H7 (cell line): ENCODE measurements at regions not wholly inside any gene's neighbourhood (a gene's known extent, or its start where the extent isn't known, plus 50 kb on each side); places are given as distances from the start of the nearest gene placed in this dataset.

Source experiments
- DNase-seq: peaks from one replicate; pipeline ENCODE4 v3.0.0; 2012
- H3K27me3 ChIP-seq: 2 replicates; pipeline ENCODE4 v1.6.0; 2011; ENCODE audit warnings: mild to moderate bottlenecking, low read length; ENCODE audit not compliant: control insufficient read depth, insufficient read depth
- H3K36me3 ChIP-seq: replicated peaks from 2 replicates; pipeline ENCODE4 v1.5.1; 2011; ENCODE audit warnings: low read length; ENCODE audit not compliant: control insufficient read depth, insufficient read depth
- H3K4me3 ChIP-seq: 2 replicates; pipeline ENCODE4 v1.5.1; 2011; ENCODE audit warnings: low read depth, mild to moderate bottlenecking, control low read depth, low read length, moderate library complexity; ENCODE audit not compliant: insufficient read depth

DNA sequence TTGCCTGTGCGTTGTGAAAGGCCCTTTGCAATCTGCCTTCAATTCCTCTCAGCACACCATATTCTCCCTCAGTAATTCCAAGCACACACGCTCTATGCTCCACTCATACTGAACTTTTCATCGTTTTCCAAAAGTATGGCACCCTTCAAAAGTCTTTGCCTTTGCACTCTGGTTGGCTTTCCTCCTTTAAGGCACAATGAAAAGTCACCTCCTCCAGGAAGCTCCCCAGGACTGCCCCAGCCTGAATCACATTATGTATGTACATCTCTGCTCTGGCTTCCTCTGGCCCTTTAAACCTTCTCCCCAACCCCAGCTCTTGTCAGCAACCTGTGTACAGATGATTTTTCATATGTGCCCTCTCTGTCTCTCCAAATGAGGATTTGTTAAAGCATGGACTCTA, 250.7 kb downstream of the MAF start:
- no peaks in the 10 kb centered on the region for H3K27me3 ChIP-seq
- H3K4me3 ChIP-seq = no peak overlapping the region
- DNase-seq = no peak
- no peaks in the 10 kb centered on the region for H3K36me3 ChIP-seq

- DNase-seq = no peak
- H3K27me3 ChIP-seq = no peaks in the 10 kb centered on the region
- no peaks in the 10 kb centered on the region for H3K36me3 ChIP-seq
- H3K4me3 ChIP-seq = no peak overlapping the region
These were observed 251.8 kb downstream of the MAF start for GRCh38 chr16:79348521-79349306.

DNA sequence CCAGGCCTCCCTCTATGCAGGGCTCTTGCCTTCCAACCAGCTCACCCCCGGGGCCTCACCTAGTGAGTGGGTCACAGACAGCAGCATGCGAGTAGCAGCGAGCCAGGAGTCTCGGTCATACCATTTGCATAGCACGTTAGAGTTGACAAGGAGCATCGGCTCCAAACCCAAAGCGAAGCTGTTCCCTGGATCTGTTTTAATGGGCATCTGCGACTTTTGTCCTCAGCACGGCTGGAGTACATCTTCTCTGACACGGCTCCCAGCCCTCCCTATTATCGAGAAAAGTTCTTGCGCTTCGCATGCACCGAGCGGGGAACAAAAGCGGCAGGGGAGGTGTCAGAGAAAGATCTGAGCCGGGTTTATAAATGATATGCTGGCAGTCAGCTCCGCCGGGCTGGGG, 253.3 kb downstream of the MAF start:
- peak; percentile 21 for DNase-seq
- Histone ChIP-seq H3K27me3 (no peaks in the 10 kb centered on the region), H3K36me3 (no peaks in the 10 kb centered on the region), H3K4me3 (no peak overlapping the region)

GRCh38 chr16:79339863-79340262, 260.7 kb downstream of the MAF start:
- DNase-seq = no peak
- H3K4me3 ChIP-seq = no peak overlapping the region
- H3K36me3 ChIP-seq = no peaks in the 10 kb centered on the region
- H3K27me3 ChIP-seq = no peaks in the 10 kb centered on the region

DNA sequence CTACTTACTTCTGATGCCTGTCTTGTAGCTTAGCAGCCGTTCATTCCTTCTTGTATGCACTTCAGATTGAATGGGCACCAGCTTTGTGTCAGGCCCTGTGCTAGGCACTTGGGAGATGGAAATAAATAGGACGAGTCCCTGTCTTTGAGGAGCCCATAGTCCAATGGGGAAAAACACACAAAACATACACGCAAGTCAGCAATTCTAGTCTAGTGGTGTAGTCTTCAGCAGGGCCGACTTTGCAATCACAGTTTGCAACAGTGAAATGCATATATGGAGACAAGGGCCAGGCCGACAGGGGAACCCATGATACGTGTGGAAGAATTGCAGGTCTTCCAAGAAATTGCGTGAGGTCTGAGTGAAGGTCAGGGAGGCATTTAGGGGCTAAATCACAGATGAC, 262.6 kb downstream of the MAF start:
- Histone ChIP-seq H3K27me3 (no peaks in the 10 kb centered on the region), H3K36me3 (no peaks in the 10 kb centered on the region), H3K4me3 (no peak overlapping the region)
- DNase-seq = no peak

GRCh38 chr16:79336437-79337229, 263.9 kb downstream of the MAF start:
- no peak for DNase-seq
- Histone ChIP-seq H3K4me3 (no peak overlapping the region), H3K36me3 (no peaks in the 10 kb centered on the region), H3K27me3 (no peaks in the 10 kb centered on the region)

GRCh38 chr16:79334127-79334526, 266.4 kb downstream of the MAF start:
- Histone ChIP-seq H3K4me3 (no peak overlapping the region), H3K36me3 (no peaks in the 10 kb centered on the region), H3K27me3 (no peaks in the 10 kb centered on the region)
- DNase-seq = peak; percentile 74

DNA sequence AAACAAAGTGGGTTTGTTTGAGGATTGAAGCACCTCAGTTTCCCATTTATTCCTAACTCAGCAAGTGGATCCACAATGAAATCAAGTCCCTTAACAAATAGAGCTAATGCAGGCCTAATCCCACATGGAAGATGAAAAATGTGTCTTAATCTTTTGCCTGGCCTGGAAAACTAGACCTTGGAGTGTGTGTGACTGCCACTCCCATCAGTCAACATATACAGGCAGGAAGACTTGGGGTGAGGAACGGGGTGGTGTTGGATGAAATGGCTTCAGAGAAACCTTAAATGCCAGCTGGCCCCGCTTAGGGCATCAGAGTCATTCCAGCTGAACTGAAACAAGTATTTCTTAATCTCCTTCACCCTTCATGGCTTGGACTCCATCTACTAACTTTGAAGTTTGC, 269.5 kb downstream of the MAF start:
- no peaks in the 10 kb centered on the region for H3K27me3 ChIP-seq
- H3K36me3 ChIP-seq = no peaks in the 10 kb centered on the region
- no peak for DNase-seq
- no peak overlapping the region for H3K4me3 ChIP-seq

DNA sequence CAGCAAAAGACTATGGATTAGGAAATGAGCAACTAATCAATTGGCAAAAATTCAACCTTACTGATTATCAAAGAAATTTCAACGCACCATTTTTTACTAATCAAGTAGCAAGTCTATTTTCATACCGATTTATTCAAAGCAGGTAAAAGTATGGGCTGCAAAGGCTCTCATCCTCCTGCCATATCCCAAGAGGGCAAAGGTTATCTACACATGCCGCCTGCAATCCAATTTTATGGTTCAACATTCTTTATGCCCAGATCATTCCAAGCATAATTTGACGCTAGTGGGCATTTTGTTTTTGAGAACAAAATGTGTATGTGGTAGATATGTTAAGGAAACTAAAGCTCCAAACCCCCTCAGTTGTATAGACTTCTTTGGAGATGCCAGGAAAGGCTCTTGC, 270.6 kb downstream of the MAF start:
- no peak overlapping the region for H3K4me3 ChIP-seq
- no peaks in the 10 kb centered on the region for H3K27me3 ChIP-seq
- H3K36me3 ChIP-seq = no peaks in the 10 kb centered on the region
- no peak for DNase-seq

DNA sequence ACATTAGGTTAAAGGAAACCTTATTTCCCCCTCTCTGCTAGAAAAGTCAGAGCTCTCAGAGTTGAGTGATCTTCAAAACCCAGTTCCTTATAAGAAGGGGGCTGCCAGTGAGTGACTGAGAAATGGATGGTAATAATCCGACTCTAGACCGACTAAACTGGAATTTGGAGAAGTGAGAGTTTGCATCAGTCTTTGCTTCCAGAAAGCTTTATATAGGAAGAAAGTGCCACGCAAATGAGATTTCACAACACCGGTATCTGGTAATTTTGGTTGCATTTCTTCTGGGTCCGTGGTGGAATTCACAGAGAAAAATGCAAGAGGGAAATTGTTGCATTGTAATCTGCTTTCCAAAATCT, 271.4 kb downstream of the MAF start:
- Histone ChIP-seq H3K27me3 (no peaks in the 10 kb centered on the region), H3K36me3 (no peaks in the 10 kb centered on the region), H3K4me3 (no peak overlapping the region)
- DNase-seq = no peak

GRCh38 chr16:79328402-79329165, 272.0 kb downstream of the MAF start:
- H3K27me3 ChIP-seq = no peaks in the 10 kb centered on the region
- peak; percentile 68 for DNase-seq
- no peak overlapping the region for H3K4me3 ChIP-seq
- no peaks in the 10 kb centered on the region for H3K36me3 ChIP-seq

GRCh38 chr16:79327836-79328235, 272.7 kb downstream of the MAF start:
- DNase-seq = no peak
- H3K36me3 ChIP-seq = no peaks in the 10 kb centered on the region
- no peaks in the 10 kb centered on the region for H3K27me3 ChIP-seq
- H3K4me3 ChIP-seq = no peak overlapping the region

DNA sequence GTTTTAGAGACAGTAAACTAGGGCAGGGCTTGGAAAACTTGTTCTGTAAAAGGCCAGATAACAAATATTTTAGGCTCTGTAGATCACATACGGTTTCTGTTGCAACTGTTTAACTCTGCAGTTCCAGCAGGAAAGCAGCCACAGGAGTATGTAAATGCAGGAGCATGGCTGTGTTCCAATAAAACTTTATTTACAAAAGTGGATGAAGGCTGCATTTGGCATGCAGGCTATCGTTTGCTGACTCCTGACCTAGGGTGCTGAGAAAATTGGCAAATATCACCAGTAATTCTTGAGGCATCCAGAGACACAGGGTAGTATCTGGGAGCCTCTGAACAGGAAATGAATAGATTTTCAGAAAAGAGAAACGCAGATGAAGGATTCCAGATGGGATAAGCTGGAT, 274.0 kb downstream of the MAF start:
- Histone ChIP-seq H3K27me3 (no peaks in the 10 kb centered on the region), H3K36me3 (no peaks in the 10 kb centered on the region), H3K4me3 (no peak overlapping the region)
- DNase-seq = no peak

- no peaks in the 10 kb centered on the region for H3K36me3 ChIP-seq
- H3K27me3 ChIP-seq = no peaks in the 10 kb centered on the region
- H3K4me3 ChIP-seq = no peak overlapping the region
- DNase-seq = no peak
These were observed 275.2 kb downstream of the MAF start for GRCh38 chr16:79325226-79325945.
